ENCODE measurements at regions not wholly inside any gene's neighbourhood (a gene's known extent, or its start where the extent isn't known, plus 50 kb on each side); places are given as distances from the start of the nearest gene placed in this dataset.
"Not testable (repeated sequence)": the region's sequence is repeated elsewhere in the genome, so short reads cannot be mapped to it uniquely, and the experiment has no call there.

GRCh38 chr11:49499117-49499516 lies 290.7 kb upstream of the FOLH1 start:
- DNase-seq = no peak

GRCh38 chr11:49505231-49505630 lies 296.8 kb upstream of the FOLH1 start:
- DNase-seq = no peak

- peak; percentile 3 for DNase-seq
Observed at GRCh38 chr11:49526240-49526829, 317.9 kb upstream of the FOLH1 start.

GRCh38 chr11:49533204-49533603 lies 324.8 kb upstream of the FOLH1 start:
- no peak for DNase-seq

GRCh38 chr11:49538927-49539326 lies 330.5 kb upstream of the FOLH1 start:
- not testable (repeated sequence) for DNase-seq

GRCh38 chr11:49558261-49558847 lies 350.0 kb upstream of the FOLH1 start:
- DNase-seq = not testable (repeated sequence)

- peak; percentile 4 for DNase-seq
Observed at GRCh38 chr11:49560593-49560992, 352.2 kb upstream of the FOLH1 start.

- DNase-seq = peak; percentile 2
Observed at GRCh38 chr11:49561240-49561880, 353.0 kb upstream of the FOLH1 start.

- not testable (repeated sequence) for DNase-seq
Observed at GRCh38 chr11:49562262-49562661, 353.9 kb upstream of the FOLH1 start.

GRCh38 chr11:49579492-49579891 lies 371.1 kb upstream of the FOLH1 start:
- not testable (repeated sequence) for DNase-seq

GRCh38 chr11:49585495-49585894 lies 366.7 kb upstream of the OR4C13 start:
- DNase-seq = not testable (repeated sequence)

- DNase-seq = not testable (repeated sequence)
Observed at GRCh38 chr11:49608892-49609291, 343.3 kb upstream of the OR4C13 start.

GRCh38 chr11:49623872-49624271 lies 328.3 kb upstream of the OR4C13 start:
- DNase-seq = not testable (repeated sequence)

GRCh38 chr11:49670705-49671104 lies 281.5 kb upstream of the OR4C13 start:
- DNase-seq = peak; percentile 15

GRCh38 chr11:49702121-49702520 lies 250.1 kb upstream of the OR4C13 start:
- DNase-seq = not testable (repeated sequence)

- DNase-seq = not testable (repeated sequence)
Observed at GRCh38 chr11:49750447-49750846, 201.7 kb upstream of the OR4C13 start.

GRCh38 chr11:49750960-49751359 lies 201.2 kb upstream of the OR4C13 start:
- DNase-seq = not testable (repeated sequence)

GRCh38 chr11:49780791-49781190 lies 171.4 kb upstream of the OR4C13 start:
- DNase-seq = not testable (repeated sequence)

GRCh38 chr11:49782000-49782399 lies 170.2 kb upstream of the OR4C13 start:
- DNase-seq = not testable (repeated sequence)

- not testable (repeated sequence) for DNase-seq
Observed at GRCh38 chr11:49783841-49784240, 168.3 kb upstream of the OR4C13 start.

GRCh38 chr11:49789787-49790186 lies 162.4 kb upstream of the OR4C13 start:
- DNase-seq = not testable (repeated sequence)

GRCh38 chr11:49798206-49798837 lies 153.9 kb upstream of the OR4C13 start:
- DNase-seq = not testable (repeated sequence)

GRCh38 chr11:49817705-49818430 lies 134.3 kb upstream of the OR4C13 start:
- DNase-seq = not testable (repeated sequence)

Measured in RPMI8226 (cell line).